Stromal cell of bone marrow (primary cell): ENCODE measurements at regions not wholly inside any gene's neighbourhood (a gene's known extent, or its start where the extent isn't known, plus 50 kb on each side); places are given as distances from the start of the nearest gene placed in this dataset.
"Not testable (repeated sequence)": the region's sequence is repeated elsewhere in the genome, so short reads cannot be mapped to it uniquely, and the experiment has no call there.

ENCODE experiments used
- DNase-seq: peaks from one replicate; pipeline ENCODE4 v3.0.0-alpha.2; 2012; ENCODE audit warnings: low read depth

GRCh38 chr3:181330257-181330656, 340.7 kb upstream of the DNAJC19 start:
- no peak for DNase-seq

GRCh38 chr3:181329024-181329423, 339.5 kb upstream of the DNAJC19 start:
- no peak for DNase-seq

DNA sequence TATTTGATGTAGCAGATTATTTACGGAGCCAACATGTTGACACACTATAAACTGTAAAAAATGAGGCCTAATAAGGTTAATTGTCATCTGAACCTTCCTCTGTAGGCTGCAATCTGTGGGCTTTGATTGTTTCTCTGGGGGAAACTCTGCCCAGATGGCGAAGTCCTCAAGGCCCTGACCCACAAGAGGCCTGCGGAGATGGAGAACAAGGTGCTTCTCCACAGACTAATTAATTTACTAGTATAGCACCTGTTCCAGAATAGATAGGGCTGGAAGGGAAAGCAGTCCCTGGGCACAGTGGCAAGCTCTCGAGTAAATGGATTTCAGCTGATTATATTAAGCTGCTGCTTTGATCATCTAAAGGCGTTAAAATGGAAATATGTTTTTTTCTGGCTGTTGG, 338.8 kb upstream of the DNAJC19 start:
- DNase-seq = no peak

GRCh38 chr3:181327349-181327748, 337.8 kb upstream of the DNAJC19 start:
- DNase-seq = no peak

- peak; percentile 3 for DNase-seq
Observed at GRCh38 chr3:181326637-181327223, 337.2 kb upstream of the DNAJC19 start.

- not testable (repeated sequence) for DNase-seq
Observed at GRCh38 chr3:181324516-181324915, 335.0 kb upstream of the DNAJC19 start.

- DNase-seq = no peak
Observed at GRCh38 chr3:181318321-181318720, 328.8 kb upstream of the DNAJC19 start.

GRCh38 chr3:181317508-181317907, 328.0 kb upstream of the DNAJC19 start:
- DNase-seq = no peak

DNA sequence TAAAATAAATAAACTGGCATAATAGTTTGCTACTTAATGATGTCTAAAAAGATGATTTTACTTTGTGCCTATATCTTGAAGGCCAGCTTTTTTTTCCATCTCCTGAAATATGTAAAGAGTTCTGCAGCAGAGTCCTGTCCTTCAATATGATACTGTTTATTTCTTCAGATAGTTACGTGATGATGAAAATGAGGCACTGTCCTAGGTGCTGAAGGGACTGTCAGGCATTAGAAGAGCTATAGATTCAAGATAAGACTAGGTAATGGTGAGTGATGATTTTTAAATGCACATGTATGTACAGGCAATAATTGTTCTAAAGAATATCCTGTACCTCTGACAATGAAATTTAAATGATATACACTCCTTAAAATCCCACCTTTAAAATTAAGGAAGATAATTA, 326.9 kb upstream of the DNAJC19 start:
- DNase-seq = no peak

DNA sequence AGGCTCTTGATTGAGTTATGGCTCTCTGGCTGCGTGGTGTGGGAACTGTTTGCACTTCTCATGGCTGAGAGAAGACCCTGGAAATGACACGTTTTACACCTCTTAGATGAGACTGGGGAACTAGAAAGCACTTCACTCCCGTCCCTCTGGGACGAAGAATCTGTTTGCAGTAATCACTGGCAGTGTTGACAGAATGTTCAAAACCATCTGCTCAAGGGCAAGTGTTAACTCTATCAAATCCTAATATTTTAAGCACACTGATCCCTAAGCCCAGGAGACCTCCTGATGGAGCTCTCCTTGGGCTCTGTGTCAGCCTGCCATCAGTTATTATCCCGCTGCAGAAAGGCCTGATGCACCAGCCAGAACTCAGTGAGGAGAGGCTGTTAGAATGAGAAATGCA, 323.8 kb upstream of the DNAJC19 start:
- DNase-seq = no peak

DNA sequence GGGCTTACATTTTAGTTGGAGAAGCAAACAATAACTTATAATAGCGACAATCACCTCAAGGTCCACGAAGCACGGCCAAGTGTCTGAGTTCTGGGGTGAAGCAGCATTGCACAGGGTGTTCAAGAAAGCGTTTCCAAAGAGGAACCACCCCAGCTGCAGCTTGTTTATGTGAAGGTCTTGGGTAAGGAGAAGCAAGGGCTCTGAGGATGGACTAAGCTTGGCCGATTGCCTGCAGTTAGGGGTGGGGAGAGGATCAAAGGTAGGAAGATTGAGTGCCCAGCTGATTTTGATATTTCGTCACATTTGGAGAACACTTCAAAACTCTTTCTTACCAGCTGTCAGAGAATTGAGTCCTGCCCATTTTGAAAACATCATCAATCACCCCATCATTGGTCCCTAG, 321.6 kb upstream of the DNAJC19 start:
- no peak for DNase-seq

DNA sequence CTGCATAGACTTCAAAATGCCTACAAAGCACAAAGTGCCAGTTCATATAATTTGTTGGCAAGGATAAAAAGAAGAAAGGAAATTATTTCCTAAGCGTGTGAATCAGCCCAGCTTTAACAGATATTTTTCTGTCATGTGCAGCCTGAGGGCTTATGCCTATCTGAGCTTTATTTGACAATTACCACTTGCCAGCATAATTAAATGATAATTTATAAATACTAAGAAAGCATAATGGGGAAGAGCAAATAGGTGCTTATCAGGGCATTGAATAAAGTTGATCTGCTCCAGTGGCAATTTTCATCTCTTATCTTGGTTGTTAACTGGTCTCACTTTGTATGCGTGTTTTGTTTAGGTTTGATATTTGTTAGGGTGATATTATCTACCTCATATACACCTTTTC, 313.4 kb upstream of the DNAJC19 start:
- no peak for DNase-seq

- no peak for DNase-seq
Observed at GRCh38 chr3:181300033-181300432, 310.5 kb upstream of the DNAJC19 start.

DNA sequence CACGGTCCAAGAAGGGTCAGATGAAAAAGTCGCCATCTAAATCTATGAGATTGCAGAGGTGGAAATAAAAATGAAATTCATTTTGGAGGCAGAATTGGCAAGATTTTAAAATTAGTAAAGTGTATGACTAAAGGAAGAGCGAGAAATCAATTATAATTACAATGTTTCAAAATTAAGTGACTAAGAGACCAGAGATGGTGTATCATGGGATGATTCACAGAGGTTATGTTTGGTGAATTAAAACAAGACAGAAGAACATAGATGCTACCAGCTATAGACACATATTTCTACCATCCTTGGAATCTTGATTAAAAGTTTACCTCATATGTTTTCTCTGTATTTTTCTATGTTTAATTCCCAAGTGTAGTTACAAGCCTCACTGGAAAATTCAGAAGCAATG, 308.9 kb upstream of the DNAJC19 start:
- no peak for DNase-seq

GRCh38 chr3:181292984-181293383, 303.4 kb upstream of the DNAJC19 start:
- peak; percentile 9 for DNase-seq

DNA sequence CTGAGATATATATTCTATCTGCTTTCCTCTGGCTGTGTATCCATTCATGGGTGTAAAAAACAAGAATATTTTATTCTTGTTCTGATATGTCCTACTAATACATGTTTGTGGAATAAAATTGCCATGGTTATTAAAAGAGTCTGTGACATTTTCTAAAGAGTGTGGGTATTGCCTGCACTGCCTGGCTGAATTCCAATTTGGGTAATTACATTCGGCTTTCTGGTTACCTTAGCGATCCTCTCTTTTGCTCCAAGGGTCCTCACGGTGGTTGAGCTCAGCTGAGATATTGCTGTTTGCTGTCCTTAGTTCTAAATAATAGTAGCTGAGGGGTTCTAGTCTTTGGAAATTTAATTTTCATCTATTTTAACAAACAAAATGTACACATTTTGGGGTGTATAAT, 301.4 kb upstream of the DNAJC19 start:
- DNase-seq = no peak

- DNase-seq = no peak
Observed at GRCh38 chr3:181289306-181289705, 299.8 kb upstream of the DNAJC19 start.

GRCh38 chr3:181288145-181288544, 298.6 kb upstream of the DNAJC19 start:
- DNase-seq = no peak

DNA sequence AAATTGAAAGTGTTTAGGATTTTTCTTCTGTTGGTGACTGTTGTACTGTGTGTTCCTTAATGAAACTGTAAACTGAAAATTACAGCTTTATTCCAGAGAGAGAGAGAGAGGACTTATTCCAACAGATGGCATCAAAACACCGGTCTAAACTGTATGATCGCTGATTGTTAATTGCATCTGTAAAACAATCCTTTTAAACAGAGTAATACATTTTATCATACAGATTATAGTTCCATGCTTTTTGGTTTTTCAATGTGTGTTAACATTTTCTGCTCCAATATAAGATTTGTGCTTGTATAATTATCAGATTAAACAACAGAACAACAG, 289.7 kb upstream of the DNAJC19 start:
- no peak for DNase-seq

DNA sequence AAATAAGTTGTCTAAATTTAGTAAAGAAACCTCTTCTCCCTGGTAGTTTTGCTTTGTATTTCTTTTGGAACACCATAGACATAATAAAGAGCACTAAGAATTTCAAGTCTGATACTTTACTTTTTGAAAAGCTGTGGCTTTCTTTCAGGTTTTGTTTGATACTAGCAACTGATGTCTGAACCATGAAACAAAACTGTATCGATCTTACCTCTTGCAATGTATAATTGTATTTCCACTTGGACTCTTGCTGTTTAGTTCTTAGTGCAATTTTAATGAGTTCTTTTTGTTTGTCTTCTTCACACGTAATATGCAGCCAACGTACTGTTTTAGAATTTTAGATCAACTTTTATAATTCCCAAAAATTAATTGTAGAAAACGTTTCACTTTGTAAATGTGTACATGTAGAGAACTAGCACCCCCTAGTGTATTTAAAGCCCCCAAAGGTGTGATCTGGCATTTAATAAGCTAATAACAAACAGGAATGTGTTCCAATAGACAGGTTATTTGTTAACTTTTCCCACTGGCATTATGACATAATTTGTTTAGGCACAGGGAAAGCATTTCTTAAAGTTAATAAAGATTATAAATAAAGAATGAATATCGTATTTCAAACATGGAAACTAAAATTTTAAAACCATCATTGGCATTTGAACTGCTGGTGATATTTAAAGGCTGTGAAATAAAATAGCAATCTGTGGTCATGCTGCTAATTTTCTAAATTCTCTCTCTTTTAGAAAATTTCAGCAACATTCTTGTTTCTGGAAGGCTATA, 289.1 kb upstream of the DNAJC19 start:
- DNase-seq = no peak

DNA sequence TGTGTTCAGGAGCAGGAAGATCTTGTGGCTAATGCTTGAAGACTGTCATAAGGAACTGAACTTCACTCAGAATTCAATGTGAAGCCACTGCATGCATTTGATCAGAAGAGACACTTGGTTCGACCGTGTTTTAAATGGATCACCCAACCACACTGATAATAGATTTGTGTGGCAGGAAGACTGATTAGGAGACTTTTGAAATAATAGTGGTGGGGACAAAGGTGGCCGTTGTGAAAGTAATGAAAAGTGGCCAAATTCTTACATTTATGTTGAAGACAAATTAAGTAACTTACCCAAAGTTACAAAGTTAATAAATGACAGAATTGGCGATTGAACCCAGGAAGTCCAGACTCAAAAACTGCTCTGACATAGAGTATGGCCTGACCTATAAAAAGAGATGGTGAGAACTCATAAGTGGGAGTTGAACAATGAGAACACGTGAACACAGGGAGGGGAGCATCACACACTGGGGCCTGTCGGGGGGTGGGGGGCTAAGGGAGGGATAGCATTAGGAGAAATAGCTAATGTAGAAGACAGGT, 286.9 kb upstream of the DNAJC19 start:
- DNase-seq = no peak

GRCh38 chr3:181274025-181274424, 284.5 kb upstream of the DNAJC19 start:
- DNase-seq = no peak

DNA sequence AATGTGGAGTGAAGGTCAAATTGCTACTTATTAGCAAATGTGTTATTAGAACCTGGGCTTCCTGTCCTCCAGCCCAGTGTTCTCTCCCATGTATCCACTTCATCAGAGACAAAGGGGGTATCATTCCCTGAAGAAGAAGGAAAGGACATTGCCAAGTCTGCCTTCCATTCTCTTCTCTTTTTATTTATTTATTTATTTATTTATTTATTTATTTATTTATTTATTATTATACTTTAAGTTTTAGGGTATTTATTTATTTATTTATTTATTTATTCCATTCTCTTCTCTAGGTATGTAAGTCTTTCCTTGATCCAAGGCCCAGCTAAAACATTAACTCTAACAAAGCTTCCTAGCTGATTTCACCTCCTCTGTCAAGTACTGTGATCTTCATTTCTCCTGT, 277.8 kb upstream of the DNAJC19 start:
- DNase-seq = no peak
